ENCODE measurements at regions not wholly inside any gene's neighbourhood (a gene's known extent, or its start where the extent isn't known, plus 50 kb on each side); places are given as distances from the start of the nearest gene placed in this dataset.

- Histone ChIP-seq H3K4me3 (ENCODE audit: low read depth in 1 of 3, low read length in 3 of 3) (no peak overlapping the region), H3K27ac (ENCODE audit: low read depth in 1 of 2, low read length in 2 of 2) (peak overlapping the region in 1 of 2 donors; percentile 42), H3K36me3 (ENCODE audit: control insufficient read depth in 4 of 4, insufficient read depth in 3 of 4, low read depth in 1 of 4, low read length in 3 of 4) (no peaks in the 10 kb centered on the region), H3K4me1 (ENCODE audit: control insufficient read depth in 4 of 4, insufficient read depth in 4 of 4, low read length in 3 of 4) (peaks cover 0 to 8% (median 4%) of the 10 kb centered on the region in 4 donors), H3K9me3 (ENCODE audit: control insufficient read depth in 4 of 4, low read length in 3 of 4) (no peaks in the 10 kb centered on the region), H3K9ac (ENCODE audit: low read depth in 1 of 2, low read length in 2 of 2) (no peak overlapping the region), H3K27me3 (ENCODE audit: control insufficient read depth in 4 of 4, insufficient read depth in 4 of 4, low read length in 3 of 4) (no peaks in the 10 kb centered on the region)
- no peak for TF ChIP-seq EGR1 (IDR thresholded peaks at IDR 0.05; ENCODE audit: low read depth in 2 of 2)
- TF ChIP-seq RXRA (IDR thresholded peaks at IDR 0.05), result no peak
- no peak for TF ChIP-seq GABPA (IDR thresholded peaks at IDR 0.05 in 1 of 2, conservative IDR thresholded peaks at IDR 0.05 in 1 of 2)
- DNase-seq (ENCODE audit: low spot score), result no peak
- 76% methylated on average over 8 of the region's 8 CpGs for WGBS
Observed at GRCh38 chr6:144351379-144352127, 66.4 kb downstream of the UTRN start.

DNA sequence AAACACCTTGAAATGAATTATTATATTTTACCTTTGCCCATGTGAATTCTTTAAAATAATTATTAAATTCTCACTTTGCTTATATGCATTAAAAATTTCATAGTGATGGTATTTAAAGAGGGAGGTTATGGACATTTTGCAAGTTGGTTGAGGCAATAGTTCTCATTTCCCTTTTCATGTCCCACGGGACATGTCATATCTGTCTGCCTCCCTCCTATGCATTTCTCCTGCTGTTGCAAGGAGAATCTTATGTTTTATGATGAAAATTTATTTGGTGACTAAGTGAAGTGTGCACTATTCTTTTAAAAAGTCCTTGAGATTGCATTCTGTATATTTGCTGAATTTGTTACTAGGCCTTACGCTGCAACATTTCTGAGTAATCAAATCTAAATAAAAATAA lies 67.2 kb downstream of the UTRN start:
- H3K4me3 ChIP-seq (ENCODE audit: low read depth in 1 of 3, low read length in 3 of 3), result no peak overlapping the region
- DNase-seq (ENCODE audit: low spot score), result no peak
- H3K9me3 ChIP-seq (ENCODE audit: control insufficient read depth in 4 of 4, low read length in 3 of 4), result no peaks in the 10 kb centered on the region
- H3K4me1 ChIP-seq (ENCODE audit: control insufficient read depth in 4 of 4, insufficient read depth in 4 of 4, low read length in 3 of 4), result peaks cover 0 to 6% (median 4%) of the 10 kb centered on the region in 4 donors
- WGBS, result 79% methylated on average over 2 of the region's 2 CpGs
- TF ChIP-seq JUND (IDR thresholded peaks at IDR 0.05), result no peak
- no peak for TF ChIP-seq HNF4A (conservative IDR thresholded peaks at IDR 0.05)
- TF ChIP-seq, protein P1, sequence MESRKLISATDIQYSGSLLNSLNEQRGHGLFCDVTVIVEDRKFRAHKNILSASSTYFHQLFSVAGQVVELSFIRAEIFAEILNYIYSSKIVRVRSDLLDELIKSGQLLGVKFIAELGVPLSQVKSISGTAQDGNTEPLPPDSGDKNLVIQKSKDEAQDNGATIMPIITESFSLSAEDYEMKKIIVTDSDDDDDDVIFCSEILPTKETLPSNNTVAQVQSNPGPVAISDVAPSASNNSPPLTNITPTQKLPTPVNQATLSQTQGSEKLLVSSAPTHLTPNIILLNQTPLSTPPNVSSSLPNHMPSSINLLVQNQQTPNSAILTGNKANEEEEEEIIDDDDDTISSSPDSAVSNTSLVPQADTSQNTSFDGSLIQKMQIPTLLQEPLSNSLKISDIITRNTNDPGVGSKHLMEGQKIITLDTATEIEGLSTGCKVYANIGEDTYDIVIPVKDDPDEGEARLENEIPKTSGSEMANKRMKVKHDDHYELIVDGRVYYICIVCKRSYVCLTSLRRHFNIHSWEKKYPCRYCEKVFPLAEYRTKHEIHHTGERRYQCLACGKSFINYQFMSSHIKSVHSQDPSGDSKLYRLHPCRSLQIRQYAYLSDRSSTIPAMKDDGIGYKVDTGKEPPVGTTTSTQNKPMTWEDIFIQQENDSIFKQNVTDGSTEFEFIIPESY (IDR thresholded peaks at IDR 0.05), result no peak
- TF ChIP-seq FOXA1 (IDR thresholded peaks at IDR 0.05), result no peak
- no peak for TF ChIP-seq TAF1 (conservative IDR thresholded peaks at IDR 0.05)
- TF ChIP-seq EGR1 (IDR thresholded peaks at IDR 0.05; ENCODE audit: low read depth in 2 of 2), result no peak
- TF ChIP-seq YY1 (IDR thresholded peaks at IDR 0.05), result no peak
- TF ChIP-seq, protein P2, sequence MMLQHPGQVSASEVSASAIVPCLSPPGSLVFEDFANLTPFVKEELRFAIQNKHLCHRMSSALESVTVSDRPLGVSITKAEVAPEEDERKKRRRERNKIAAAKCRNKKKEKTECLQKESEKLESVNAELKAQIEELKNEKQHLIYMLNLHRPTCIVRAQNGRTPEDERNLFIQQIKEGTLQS (IDR thresholded peaks at IDR 0.05), result no peak
- TF ChIP-seq RXRA (IDR thresholded peaks at IDR 0.05), result no peak
- TF ChIP-seq MAX (IDR thresholded peaks at IDR 0.05), result no peak
- no peak for TF ChIP-seq GABPA (IDR thresholded peaks at IDR 0.05 in 1 of 2, conservative IDR thresholded peaks at IDR 0.05 in 1 of 2)
- no peak for TF ChIP-seq FOXA2 (IDR thresholded peaks at IDR 0.05)
- TF ChIP-seq NR2F2 (IDR thresholded peaks at IDR 0.05), result no peak
- no peak for TF ChIP-seq HNF4G (IDR thresholded peaks at IDR 0.05)
- H3K36me3 ChIP-seq (ENCODE audit: control insufficient read depth in 4 of 4, insufficient read depth in 3 of 4, low read depth in 1 of 4, low read length in 3 of 4), result no peaks in the 10 kb centered on the region
- H3K9ac ChIP-seq (ENCODE audit: low read depth in 1 of 2, low read length in 2 of 2), result no peak overlapping the region
- no peaks in the 10 kb centered on the region for H3K27me3 ChIP-seq (ENCODE audit: control insufficient read depth in 4 of 4, insufficient read depth in 4 of 4, low read length in 3 of 4)
- peak overlapping the region in 1 of 2 donors; percentile 42 for H3K27ac ChIP-seq (ENCODE audit: low read depth in 1 of 2, low read length in 2 of 2)

- H3K36me3 ChIP-seq (ENCODE audit: control insufficient read depth in 4 of 4, insufficient read depth in 3 of 4, low read depth in 1 of 4, low read length in 3 of 4), result no peaks in the 10 kb centered on the region
- no peak overlapping the region for H3K4me3 ChIP-seq (ENCODE audit: low read depth in 1 of 3, low read length in 3 of 3)
- TF ChIP-seq GABPA (IDR thresholded peaks at IDR 0.05 in 1 of 2, conservative IDR thresholded peaks at IDR 0.05 in 1 of 2) (no peak), REST (IDR thresholded peaks at IDR 0.05) (no peak), EGR1 (IDR thresholded peaks at IDR 0.05; ENCODE audit: low read depth in 2 of 2) (no peak), HNF4G (IDR thresholded peaks at IDR 0.05) (no peak), FOXA2 (IDR thresholded peaks at IDR 0.05) (no peak), YY1 (IDR thresholded peaks at IDR 0.05) (no peak), JUND (IDR thresholded peaks at IDR 0.05) (no peak), HNF4A (conservative IDR thresholded peaks at IDR 0.05) (no peak), SP1 (IDR thresholded peaks at IDR 0.05) (no peak)
- TF ChIP-seq, protein P1 (IDR thresholded peaks at IDR 0.05), result no peak
- no peak for DNase-seq (ENCODE audit: low spot score)
- 84% methylated on average over 5 of the region's 5 CpGs for WGBS
- no peak overlapping the region for H3K9ac ChIP-seq (ENCODE audit: low read depth in 1 of 2, low read length in 2 of 2)
- peaks cover 0 to 5% (median 4%) of the 10 kb centered on the region in 4 donors for H3K4me1 ChIP-seq (ENCODE audit: control insufficient read depth in 4 of 4, insufficient read depth in 4 of 4, low read length in 3 of 4)
- no peak overlapping the region for H3K27ac ChIP-seq (ENCODE audit: low read depth in 1 of 2, low read length in 2 of 2)
- H3K27me3 ChIP-seq (ENCODE audit: control insufficient read depth in 4 of 4, insufficient read depth in 4 of 4, low read length in 3 of 4), result no peaks in the 10 kb centered on the region
- no peaks in the 10 kb centered on the region for H3K9me3 ChIP-seq (ENCODE audit: control insufficient read depth in 4 of 4, low read length in 3 of 4)
Observed at GRCh38 chr6:144353871-144354314, 68.8 kb downstream of the UTRN start.

Data from liver (tissue), 7 donors.